ENCODE measurements at regions not wholly inside any gene's neighbourhood (a gene's known extent, or its start where the extent isn't known, plus 50 kb on each side); places are given as distances from the start of the nearest gene placed in this dataset.

DNA sequence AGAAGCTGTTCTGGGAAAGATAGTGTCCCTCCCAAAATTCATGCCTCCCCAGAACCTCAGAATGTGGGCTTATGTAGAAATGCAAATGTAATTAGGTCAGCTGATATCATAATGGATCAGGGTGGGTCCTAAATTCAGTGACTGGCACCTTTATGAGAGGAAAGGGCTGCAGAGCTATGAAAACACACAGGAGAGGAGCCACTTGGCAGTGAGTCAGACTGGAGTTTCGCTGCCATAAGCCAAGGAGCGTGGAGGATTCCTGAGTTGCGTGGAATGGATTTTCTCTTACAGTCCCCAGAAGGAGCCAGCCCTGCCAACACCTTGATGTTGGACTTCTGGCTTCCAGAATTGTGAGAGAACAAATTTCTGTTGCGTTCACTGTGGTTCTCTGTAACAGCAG lies 249.8 kb upstream of the PMEPA1 start:
- H3K9ac ChIP-seq (ENCODE audit: control insufficient read depth, insufficient read depth, low read length): no peak overlapping the region
- no peak for DNase-seq (ENCODE audit: low read depth, low spot score)
- intact Hi-C loops (cut with micrococcal nuclease; ENCODE audit: unreplicated experiment): no loop called here
- H3K79me2 ChIP-seq (ENCODE audit: control insufficient read depth, insufficient read depth, low read length): no peaks in the 10 kb centered on the region
- H3K9me3 ChIP-seq (replicated peaks; ENCODE audit: control insufficient read depth, insufficient read depth, low read length): no peaks in the 10 kb centered on the region
- H3K4me1 ChIP-seq (ENCODE audit: control insufficient read depth, insufficient read depth, low read length): no peaks in the 10 kb centered on the region
- ChIA-PET POLR2A (no interaction called here), RAD21 (ENCODE audit: unreplicated experiment) (no interaction called here), SMC1A (ENCODE audit: uncharacterized antibody, unreplicated experiment) (no interaction called here), CTCF (no interaction called here)
- no peak overlapping the region for H3K27ac ChIP-seq (ENCODE audit: control insufficient read depth, insufficient read depth)
- ATAC-seq: no peak
- WGBS (ENCODE audit: insufficient coverage, insufficient replicate concordance, low lambda C conversion rate, missing lambda C conversion rate): 9% methylated on average over 4 of the region's 4 CpGs
- in situ Hi-C loops (cut with MboI): no loop called here
- H3K36me3 ChIP-seq (ENCODE audit: control insufficient read depth in 2 of 2, insufficient read depth in 2 of 2, low read length in 1 of 2): no peaks in the 10 kb centered on the region
- H3K4me2 ChIP-seq (ENCODE audit: control insufficient read depth, insufficient read depth): no peak overlapping the region
- BruUV-seq (replicated peaks): no TSS peak
- H3K4me3 ChIP-seq: no peak overlapping the region
- no peak for TF ChIP-seq TCF7 (IDR thresholded peaks at IDR 0.05; ENCODE audit: borderline replicate concordance)
- no peak for TF ChIP-seq POLR2AphosphoS2 (IDR thresholded peaks at IDR 0.05; ENCODE audit: low read depth, low read length)
- TF ChIP-seq POU2F2 (IDR thresholded peaks at IDR 0.05; ENCODE audit: borderline replicate concordance, low read depth, low read length): no peak
- TF ChIP-seq, protein P1, sequence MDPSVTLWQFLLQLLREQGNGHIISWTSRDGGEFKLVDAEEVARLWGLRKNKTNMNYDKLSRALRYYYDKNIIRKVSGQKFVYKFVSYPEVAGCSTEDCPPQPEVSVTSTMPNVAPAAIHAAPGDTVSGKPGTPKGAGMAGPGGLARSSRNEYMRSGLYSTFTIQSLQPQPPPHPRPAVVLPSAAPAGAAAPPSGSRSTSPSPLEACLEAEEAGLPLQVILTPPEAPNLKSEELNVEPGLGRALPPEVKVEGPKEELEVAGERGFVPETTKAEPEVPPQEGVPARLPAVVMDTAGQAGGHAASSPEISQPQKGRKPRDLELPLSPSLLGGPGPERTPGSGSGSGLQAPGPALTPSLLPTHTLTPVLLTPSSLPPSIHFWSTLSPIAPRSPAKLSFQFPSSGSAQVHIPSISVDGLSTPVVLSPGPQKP (IDR thresholded peaks at IDR 0.05; ENCODE audit: low read depth, low read length): no peak
- TF ChIP-seq RFX5 (IDR thresholded peaks at IDR 0.05; ENCODE audit: low read depth, low read length): no peak
- TF ChIP-seq, protein P2, sequence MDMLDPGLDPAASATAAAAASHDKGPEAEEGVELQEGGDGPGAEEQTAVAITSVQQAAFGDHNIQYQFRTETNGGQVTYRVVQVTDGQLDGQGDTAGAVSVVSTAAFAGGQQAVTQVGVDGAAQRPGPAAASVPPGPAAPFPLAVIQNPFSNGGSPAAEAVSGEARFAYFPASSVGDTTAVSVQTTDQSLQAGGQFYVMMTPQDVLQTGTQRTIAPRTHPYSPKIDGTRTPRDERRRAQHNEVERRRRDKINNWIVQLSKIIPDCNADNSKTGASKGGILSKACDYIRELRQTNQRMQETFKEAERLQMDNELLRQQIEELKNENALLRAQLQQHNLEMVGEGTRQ (IDR thresholded peaks at IDR 0.05; ENCODE audit: borderline replicate concordance, low read depth, low read length): no peak
- no peak for TF ChIP-seq ZBED1 (IDR thresholded peaks at IDR 0.05; ENCODE audit: borderline replicate concordance)
- no peak for TF ChIP-seq GATAD2B (conservative IDR thresholded peaks at IDR 0.05; ENCODE audit: low read depth)
- no peak for TF ChIP-seq STAT3 (IDR thresholded peaks at IDR 0.05; ENCODE audit: low read depth, low read length)
- no peak for TF ChIP-seq HCFC1 (IDR thresholded peaks at IDR 0.05; ENCODE audit: low read length)
- TF ChIP-seq, protein P3, sequence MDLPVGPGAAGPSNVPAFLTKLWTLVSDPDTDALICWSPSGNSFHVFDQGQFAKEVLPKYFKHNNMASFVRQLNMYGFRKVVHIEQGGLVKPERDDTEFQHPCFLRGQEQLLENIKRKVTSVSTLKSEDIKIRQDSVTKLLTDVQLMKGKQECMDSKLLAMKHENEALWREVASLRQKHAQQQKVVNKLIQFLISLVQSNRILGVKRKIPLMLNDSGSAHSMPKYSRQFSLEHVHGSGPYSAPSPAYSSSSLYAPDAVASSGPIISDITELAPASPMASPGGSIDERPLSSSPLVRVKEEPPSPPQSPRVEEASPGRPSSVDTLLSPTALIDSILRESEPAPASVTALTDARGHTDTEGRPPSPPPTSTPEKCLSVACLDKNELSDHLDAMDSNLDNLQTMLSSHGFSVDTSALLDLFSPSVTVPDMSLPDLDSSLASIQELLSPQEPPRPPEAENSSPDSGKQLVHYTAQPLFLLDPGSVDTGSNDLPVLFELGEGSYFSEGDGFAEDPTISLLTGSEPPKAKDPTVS (IDR thresholded peaks at IDR 0.05; ENCODE audit: low read depth, low read length): no peak
- TF ChIP-seq BHLHE40 (IDR thresholded peaks at IDR 0.05; ENCODE audit: borderline replicate concordance in 1 of 2, low read depth in 2 of 2, low read length in 1 of 2): no peak
- TF ChIP-seq HDAC6 (IDR thresholded peaks at IDR 0.05; ENCODE audit: unreplicated experiment): no peak
- no peak for TF ChIP-seq RAD51 (IDR thresholded peaks at IDR 0.05)
- TF ChIP-seq NRF1 (conservative IDR thresholded peaks at IDR 0.05; ENCODE audit: low read depth, low read length): no peak
- no peak for TF ChIP-seq ETV6 (conservative IDR thresholded peaks at IDR 0.05 in 1 of 2, IDR thresholded peaks at IDR 0.05 in 1 of 2; ENCODE audit: borderline replicate concordance in 1 of 2, low read depth in 1 of 2)
- TF ChIP-seq NFIC (IDR thresholded peaks at IDR 0.05; ENCODE audit: low read depth, low read length): no peak
- TF ChIP-seq, protein P4, sequence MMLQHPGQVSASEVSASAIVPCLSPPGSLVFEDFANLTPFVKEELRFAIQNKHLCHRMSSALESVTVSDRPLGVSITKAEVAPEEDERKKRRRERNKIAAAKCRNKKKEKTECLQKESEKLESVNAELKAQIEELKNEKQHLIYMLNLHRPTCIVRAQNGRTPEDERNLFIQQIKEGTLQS (IDR thresholded peaks at IDR 0.05; ENCODE audit: borderline replicate concordance, extremely low read depth, low read depth, low read length): no peak
- FAIRE-seq: no peak
- H3K27me3 ChIP-seq (replicated peaks in 1 of 2; ENCODE audit: control insufficient read depth in 2 of 2, insufficient read depth in 2 of 2, low read length in 1 of 2): peaks cover 0 to 6% of the 10 kb centered on the region in 2 experiments; a peak in 3 of 4 replicates
- H2AFZ ChIP-seq (ENCODE audit: control insufficient read depth, low read depth, low read length): no peak overlapping the region
- H4K20me1 ChIP-seq (ENCODE audit: control insufficient read depth, insufficient read depth): no peaks in the 10 kb centered on the region

All from GM12878 (cell line).